GM19025 (cell line): ENCODE measurements at regions not wholly inside any gene's neighbourhood (a gene's known extent, or its start where the extent isn't known, plus 50 kb on each side); places are given as distances from the start of the nearest gene placed in this dataset.
"Not testable (repeated sequence)": the region's sequence is repeated elsewhere in the genome, so short reads cannot be mapped to it uniquely, and the experiment has no call there.

Experiments
- ATAC-seq: cut with Tn5 transposase; IDR thresholded peaks from one replicate; pipeline ENCODE4 v1.9.1; 2021; ENCODE audit warnings: mild to moderate bottlenecking, low read depth, moderate library complexity; ENCODE audit not compliant: unreplicated experiment

- no peak for ATAC-seq
These were observed 150.6 kb upstream of the CADM1 start for GRCh38 chr11:115654792-115655191.

GRCh38 chr11:115653926-115654325 lies 149.7 kb upstream of the CADM1 start:
- no peak for ATAC-seq

GRCh38 chr11:115653076-115653475 lies 148.9 kb upstream of the CADM1 start:
- no peak for ATAC-seq

DNA sequence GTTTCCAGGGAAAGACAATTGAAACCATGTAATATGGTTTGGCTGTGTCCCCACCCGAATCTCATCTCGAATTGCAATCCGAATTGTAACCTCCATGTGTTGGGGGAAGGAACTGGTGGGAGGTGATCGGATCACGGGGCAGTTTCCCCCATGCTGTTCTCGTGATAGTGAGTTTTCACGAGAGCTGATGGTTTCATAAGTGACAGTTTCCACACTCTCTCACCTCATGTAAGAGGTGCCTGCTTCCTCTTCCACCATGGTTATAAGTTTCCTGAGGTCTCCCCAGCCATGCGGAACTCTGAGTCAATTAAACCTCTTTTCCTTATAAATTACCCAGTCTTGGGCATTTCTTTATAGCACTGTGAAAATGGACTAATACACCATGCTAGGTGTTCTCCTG lies 148.3 kb upstream of the CADM1 start:
- ATAC-seq, result no peak

DNA sequence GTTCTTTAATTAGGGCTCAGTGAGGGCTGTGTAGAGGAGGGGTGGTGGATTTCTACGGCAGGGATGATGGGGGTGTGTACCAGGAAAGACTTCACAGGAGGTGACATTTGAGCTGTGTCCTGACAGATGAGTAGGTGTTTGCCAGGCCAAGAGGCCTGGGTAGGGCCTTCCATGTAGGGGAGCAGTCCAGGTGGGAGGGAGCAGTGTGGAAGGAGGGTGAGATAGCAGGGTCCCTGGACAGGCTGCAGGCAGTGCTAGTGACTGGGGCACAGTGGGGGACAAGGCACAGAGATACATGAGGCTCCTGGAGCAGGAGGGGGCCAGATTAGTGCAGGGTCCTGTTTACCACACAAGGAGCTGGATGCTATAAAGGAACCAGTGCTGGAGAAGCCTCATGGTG lies 147.9 kb upstream of the CADM1 start:
- ATAC-seq, result no peak

DNA sequence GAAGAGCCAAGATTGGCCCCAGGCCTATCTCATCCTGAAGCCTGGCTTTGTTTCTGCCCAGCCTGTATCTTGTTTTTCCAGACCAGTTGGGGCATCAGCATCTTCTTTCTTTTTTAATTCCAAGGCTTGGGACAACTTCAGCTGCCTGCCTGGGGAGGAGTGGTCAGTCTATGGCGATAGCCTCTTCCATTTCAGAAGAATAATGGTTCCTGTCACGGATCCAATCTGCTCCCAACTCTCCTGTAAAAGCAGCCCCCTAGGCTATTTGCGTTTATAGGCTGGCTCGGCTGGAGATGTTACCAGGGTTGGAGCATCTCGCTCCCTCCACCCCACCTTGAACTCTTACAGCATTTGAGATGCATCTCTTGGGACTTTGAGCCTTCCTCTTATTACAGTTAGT lies 145.2 kb upstream of the CADM1 start:
- ATAC-seq, result no peak

- ATAC-seq, result no peak
These were observed 141.6 kb upstream of the CADM1 start for GRCh38 chr11:115645631-115646317.

GRCh38 chr11:115644856-115645255 lies 140.6 kb upstream of the CADM1 start:
- no peak for ATAC-seq

DNA sequence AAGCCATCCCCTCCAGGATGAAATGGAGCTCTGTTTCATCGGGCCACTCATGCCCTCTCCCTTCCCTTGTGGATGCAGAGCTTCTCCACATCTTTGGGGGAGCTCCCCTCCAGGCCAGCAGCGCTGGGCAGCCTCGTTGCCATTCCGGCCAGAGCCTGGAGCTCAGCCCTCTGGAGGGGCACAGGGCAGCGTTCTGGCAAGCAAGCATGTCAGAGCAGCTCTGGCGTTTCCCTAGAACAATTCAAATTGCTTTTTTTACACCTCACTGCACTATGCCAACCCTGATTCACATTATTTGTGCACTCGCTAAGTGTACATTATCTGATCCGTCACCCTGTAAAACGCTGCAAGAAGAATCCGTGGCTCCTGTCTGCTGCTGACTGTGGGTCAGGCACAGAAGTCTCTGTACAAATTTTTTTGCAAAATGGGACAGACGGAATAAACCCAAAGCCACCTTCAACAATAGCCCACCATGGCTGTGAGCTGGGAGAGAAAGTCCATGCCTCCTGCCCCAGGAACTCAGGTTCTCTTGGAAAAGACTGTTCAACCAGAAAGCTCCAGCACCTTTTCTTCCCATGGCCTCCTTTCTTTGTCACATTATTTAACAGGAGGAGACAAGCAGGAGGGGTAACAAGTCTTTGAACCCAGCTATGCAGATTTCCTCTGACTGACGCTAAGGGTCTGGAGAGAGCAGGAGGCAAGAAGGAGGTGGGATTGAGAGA lies 139.5 kb upstream of the CADM1 start:
- ATAC-seq, result no peak

DNA sequence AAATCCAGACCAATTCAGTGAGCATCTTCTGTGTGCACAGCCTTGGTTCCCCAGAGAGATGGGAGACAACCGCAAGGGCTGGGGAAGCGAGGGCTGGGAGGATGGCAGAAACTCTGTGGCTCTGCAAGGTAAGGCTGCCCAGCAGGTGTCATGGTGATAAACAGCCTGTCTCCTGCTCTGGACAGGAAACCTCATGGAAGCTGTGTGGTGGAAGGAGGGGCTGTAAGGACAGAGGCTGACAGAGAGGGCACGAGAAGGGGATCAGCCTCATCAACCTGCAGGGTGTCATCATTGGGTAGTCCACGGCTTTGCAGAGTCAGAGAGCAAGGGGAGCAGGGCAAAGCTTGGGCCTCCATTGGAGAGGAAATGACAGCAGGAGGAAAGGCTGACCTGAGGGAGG lies 138.4 kb upstream of the CADM1 start:
- ATAC-seq, result no peak

DNA sequence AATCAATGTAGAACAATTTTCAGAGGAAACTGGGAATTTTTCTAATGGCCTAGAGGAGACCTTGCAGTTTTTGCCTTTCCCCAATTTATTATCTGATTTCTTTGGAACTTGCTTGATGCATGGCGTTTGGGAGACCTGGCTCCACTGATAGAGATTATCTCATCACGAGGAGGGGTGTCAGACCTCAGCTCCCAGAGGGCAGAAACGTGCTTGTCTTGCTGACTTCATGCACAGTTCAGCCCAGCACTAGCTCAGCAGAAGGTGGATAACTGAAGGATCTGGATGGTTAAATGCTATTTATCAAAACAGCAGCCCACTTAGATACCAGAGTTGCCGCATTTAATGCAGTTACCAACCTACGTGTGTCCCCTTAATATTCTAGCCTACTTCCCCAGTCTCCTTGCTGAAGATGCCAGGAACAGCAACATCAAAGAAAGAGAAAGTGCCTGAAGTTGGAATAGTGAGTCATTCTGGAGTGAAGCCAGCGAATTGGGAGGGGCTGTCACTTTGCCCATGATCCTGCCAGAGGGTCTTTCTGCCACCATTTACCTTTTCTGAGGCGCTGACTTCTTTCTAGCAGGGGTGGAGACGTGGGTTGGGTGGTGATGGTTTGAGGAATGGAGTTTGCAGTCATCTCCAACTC lies 133.5 kb upstream of the CADM1 start:
- no peak for ATAC-seq

DNA sequence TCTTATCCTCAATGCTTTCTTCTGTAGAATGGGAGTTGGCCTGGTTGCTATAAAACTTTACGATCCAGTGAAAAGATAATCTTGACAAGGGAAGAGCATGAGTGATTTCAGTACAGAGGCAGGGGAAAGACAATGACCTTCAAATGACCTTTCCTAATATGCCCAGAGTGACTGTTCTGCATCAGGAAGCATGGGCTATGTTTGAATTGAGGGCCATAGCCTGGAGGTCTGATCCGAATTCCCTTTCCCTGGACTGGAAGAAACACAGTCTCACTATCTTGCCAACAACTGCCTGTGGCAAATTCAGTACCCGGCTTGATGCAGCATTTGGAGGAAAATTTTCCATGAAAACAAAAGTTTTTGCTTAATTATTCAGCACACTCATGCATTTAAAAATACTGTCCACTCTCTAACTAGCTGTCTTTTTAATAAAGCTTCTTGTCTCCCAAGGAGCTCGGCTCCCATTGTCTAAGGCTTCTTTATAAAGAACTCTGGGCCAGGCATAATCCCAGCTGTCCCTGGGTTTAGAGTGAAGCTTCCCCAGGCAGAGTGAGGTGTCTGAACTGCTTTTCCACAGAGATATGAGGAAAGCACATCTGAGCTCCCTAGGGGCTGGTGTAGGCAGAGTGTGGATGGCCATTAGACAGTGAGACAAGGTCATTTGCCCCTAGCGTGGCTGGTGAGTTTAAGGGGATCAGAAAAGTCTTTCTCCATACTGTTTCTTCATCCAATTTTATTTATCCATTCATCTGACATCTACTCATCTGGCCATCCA lies 132.7 kb upstream of the CADM1 start:
- ATAC-seq, result no peak

GRCh38 chr11:115633977-115634376 lies 129.8 kb upstream of the CADM1 start:
- not testable (repeated sequence) for ATAC-seq

DNA sequence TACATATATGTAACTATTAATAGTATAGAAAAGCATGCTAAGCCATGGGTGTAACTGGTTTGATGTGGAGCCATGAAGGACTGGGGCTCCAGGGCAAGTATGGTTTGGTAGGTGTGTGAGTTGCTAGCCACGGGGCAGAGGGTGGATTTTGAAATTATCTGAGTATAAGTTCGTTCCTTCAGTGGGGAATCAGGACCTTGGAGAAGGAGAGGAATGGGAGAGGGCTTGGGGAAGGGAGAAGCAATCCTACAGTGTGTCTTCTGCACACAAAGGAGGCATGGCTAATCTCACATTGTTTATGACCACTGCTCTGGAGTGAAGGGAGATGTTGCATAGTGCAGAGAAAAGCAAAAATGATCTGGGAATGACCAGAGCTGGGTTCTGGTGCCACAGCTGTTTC lies 127.8 kb upstream of the CADM1 start:
- no peak for ATAC-seq

DNA sequence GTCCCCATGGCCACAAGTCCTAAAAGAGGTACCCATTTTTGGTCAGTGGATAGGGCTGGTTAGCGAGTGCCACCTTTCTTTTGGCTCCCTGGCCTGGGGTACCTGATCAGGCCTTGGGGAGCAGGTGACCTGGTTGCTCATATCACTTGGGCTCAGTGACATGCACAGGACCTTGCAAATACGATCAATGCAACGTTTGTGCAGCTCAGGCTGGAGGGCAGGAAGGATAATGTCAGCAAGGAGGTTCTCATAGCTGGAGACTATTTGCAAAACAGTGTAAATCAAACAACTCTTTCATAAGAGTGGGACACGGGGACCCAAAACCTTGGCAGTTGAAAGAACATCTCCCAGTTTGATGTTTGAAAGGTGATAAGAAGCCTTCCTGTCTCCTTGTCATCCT lies 127.4 kb upstream of the CADM1 start:
- no peak for ATAC-seq

DNA sequence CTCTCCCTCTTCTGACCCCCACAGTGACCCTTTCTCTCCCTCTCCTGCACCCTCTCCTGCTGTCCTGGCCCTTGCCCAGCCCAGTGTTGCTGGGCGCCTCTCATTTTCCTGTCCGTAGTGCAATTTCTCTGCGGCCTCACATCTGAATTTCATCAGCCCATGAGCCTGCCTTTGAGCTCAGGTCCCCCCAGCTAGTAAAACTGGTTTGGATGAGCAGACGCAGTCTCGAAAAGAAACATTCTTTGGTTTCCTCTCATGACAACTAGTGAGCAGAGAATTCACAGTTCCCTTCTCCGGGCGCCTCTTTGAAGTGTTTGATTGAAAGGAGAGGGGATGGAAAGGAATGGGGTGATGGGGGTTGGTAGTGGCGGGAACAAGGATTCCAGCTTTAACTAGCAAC lies 126.0 kb upstream of the CADM1 start:
- ATAC-seq, result no peak

- no peak for ATAC-seq
These were observed 125.3 kb upstream of the CADM1 start for GRCh38 chr11:115629456-115630015.

DNA sequence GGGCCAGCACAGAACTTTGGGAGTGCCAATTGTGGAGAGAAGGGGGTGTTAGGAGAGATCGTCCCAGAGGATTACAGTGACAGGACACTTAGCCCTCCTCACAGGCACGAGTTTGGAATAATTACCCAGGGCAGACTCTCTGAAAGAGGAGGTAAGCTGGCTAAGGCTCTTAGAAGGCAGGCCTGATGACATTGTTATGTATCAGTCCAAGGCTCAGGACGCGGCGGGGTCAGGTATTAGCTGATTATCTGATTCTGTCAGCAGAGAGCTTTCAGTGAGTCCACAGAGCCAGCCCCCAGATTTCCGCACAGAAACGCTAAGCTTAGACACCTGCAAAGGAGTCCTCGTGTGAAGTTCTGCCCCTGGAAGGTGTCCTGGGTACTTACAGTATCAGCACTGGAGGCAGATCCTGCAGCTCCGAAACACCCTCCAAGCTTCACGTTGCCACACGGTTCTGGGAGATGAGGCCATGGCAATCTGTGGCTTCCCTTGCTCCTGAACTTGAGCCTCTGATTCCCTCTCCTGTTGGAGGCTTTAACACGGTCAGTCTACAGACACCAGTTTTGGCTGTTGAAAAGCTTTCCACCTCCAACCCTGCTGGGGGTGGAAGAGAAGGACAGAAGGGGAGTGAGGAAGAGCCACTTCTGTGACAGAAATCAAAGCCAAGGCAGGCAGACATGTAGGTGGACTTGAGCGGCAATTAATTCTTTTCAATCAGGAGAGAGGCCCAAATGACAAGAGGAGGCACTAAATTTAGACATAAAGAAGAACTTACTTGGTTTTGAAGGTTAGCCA lies 123.6 kb upstream of the CADM1 start:
- no peak for ATAC-seq

- no peak for ATAC-seq
These were observed 122.9 kb upstream of the CADM1 start for GRCh38 chr11:115627071-115627470.

- ATAC-seq, result no peak
These were observed 122.2 kb upstream of the CADM1 start for GRCh38 chr11:115626414-115626813.
